ENCODE measurements at regions not wholly inside any gene's neighbourhood (a gene's known extent, or its start where the extent isn't known, plus 50 kb on each side); places are given as distances from the start of the nearest gene placed in this dataset.

DNA sequence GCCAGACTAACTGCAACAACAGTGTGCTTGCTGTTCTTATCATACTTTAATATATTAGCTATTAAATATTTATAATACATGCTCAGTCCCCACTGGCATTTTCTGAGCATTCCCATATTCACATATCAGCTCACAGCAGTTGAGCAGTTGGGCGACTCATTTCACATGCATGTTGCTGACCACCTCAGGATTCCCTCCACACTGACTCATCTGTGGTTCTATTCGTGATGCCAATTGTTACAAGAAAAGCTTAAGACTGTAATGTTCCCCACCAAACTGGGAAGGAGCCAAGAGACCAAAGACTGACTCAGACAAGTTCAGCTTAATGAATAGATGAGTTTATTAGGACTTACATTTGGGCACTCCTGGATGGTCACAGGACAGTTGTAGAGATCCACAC is 100.3 kb upstream of the KIF2B start:
- DNase-seq (peak; percentile 98), ATAC-seq (ENCODE audit: low read depth) (peak; percentile 74)
- peaks cover 5% of the 10 kb centered on the region; the same call in 1 of the 2 replicates for H3K9me3 ChIP-seq (ENCODE audit: control insufficient read depth, insufficient read depth, low read length)
- no peaks in the 10 kb centered on the region for H3K79me1 ChIP-seq (ENCODE audit: low read depth in 1 of 2, low read length in 2 of 2)
- no peak overlapping the region for H4K8ac ChIP-seq (ENCODE audit: low read depth in 2 of 2, low read length in 2 of 2)
- no peaks in the 10 kb centered on the region for H4K20me1 ChIP-seq (ENCODE audit: insufficient read depth, low read length)
- no peak overlapping the region for H3K9ac ChIP-seq (ENCODE audit: low read depth, low read length)
- peak overlapping the region; percentile 21; the same call in 1 of the 2 replicates for H2BK20ac ChIP-seq (ENCODE audit: low read depth, low read length)
- peak overlapping the region; percentile 39; the same call in 1 of the 2 replicates for H2BK120ac ChIP-seq (ENCODE audit: low read depth, low read length)
- H3K56ac ChIP-seq (ENCODE audit: extremely low read depth, insufficient read depth, low read length) = no peak overlapping the region; the same call in 1 of the 2 replicates
- dilution Hi-C loops (cut with HindIII; ENCODE audit: low sequenced_read_pairs, unreplicated experiment) = no loop called here
- H4K5ac ChIP-seq (ENCODE audit: low read depth, low read length) = no peak overlapping the region
- H3K4me1 ChIP-seq (ENCODE audit: control insufficient read depth, insufficient read depth, low read length) = no peaks in the 10 kb centered on the region
- H3K36me3 ChIP-seq (ENCODE audit: control insufficient read depth, insufficient read depth, low read length) = no peaks in the 10 kb centered on the region
- H3K9me1 ChIP-seq (ENCODE audit: insufficient read depth, low read length) = no peaks in the 10 kb centered on the region
- no peaks in the 10 kb centered on the region for H3K27me3 ChIP-seq (ENCODE audit: control insufficient read depth, insufficient read depth, low read length)
- no peak overlapping the region for H3K23ac ChIP-seq (ENCODE audit: low read depth, low read length)
- H3K4me2 ChIP-seq (ENCODE audit: low read depth, low read length) = peak overlapping the region; percentile 46; the same call in 1 of the 2 replicates
- CTCF ChIA-PET = no interaction called here
- no peak overlapping the region for H2AK5ac ChIP-seq (ENCODE audit: low read depth, low read length)
- H3K4ac ChIP-seq (ENCODE audit: low read depth, low read length) = no peak overlapping the region
- no peak overlapping the region for H2AFZ ChIP-seq (replicated peaks; ENCODE audit: low read length, poor library complexity)
- BruUV-seq (replicated peaks) = no TSS peak
- WGBS, 2 experiments (ENCODE audit: extremely low coverage in 2 of 2, insufficient read length in 1 of 2) = no CpG with 5 or more reads among the region's 2 CpGs
- in situ Hi-C loops (cut with MboI; ENCODE audit: low sequenced_read_pairs) = no loop called here
- intact Hi-C loops (cut with micrococcal nuclease) = loop anchor here (5.0 kb wide), 1 partner anchor 95 kb away; no protein-coding TSS in a partner anchor
- no peak overlapping the region for H3K27ac ChIP-seq (ENCODE audit: insufficient read depth, low read length)
- POLR2A ChIA-PET (ENCODE audit: unreplicated experiment) = no interaction called here
- TF ChIP-seq FOS (IDR thresholded peaks at IDR 0.05; ENCODE audit: low read depth, low read length) = peak; percentile 76
- TF ChIP-seq MAFK (IDR thresholded peaks at IDR 0.05; ENCODE audit: low read depth, low read length) = peak; percentile 14; the same call in 1 of the 2 replicates
- TF ChIP-seq NFE2L2 (IDR thresholded peaks at IDR 0.05; ENCODE audit: low read depth, low read length) = no peak
- TF ChIP-seq RFX5 (IDR thresholded peaks at IDR 0.05; ENCODE audit: low read depth, low read length) = no peak
- no peak overlapping the region for H2BK5ac ChIP-seq (ENCODE audit: low read depth, low read length, poor library complexity, severe bottlenecking)
- H2BK15ac ChIP-seq (ENCODE audit: low read depth, low read length) = no peak overlapping the region
- H3K4me3 ChIP-seq (ENCODE audit: insufficient read depth, low read depth, low read length) = no peak overlapping the region
- H3K14ac ChIP-seq (replicated peaks; ENCODE audit: low read depth, low read length) = no peak overlapping the region
- H4K91ac ChIP-seq (ENCODE audit: insufficient read depth, low read depth, low read length) = peak overlapping the region; percentile 46; the same call in 1 of the 2 replicates
- H3K18ac ChIP-seq (ENCODE audit: low read depth, low read length) = no peak overlapping the region
- no peak overlapping the region for H2AK9ac ChIP-seq (replicated peaks; ENCODE audit: low read depth, low read length, poor library complexity)

All from IMR-90 (cell line).